HFFc6 (cell line): ENCODE measurements at regions not wholly inside any gene's neighbourhood (a gene's known extent, or its start where the extent isn't known, plus 50 kb on each side); places are given as distances from the start of the nearest gene placed in this dataset.

Experiments used
- DNase-seq: peaks from one replicate; pipeline ENCODE4 v3.0.0-alpha.2; 2018
- H3K27ac Mint-ChIP-seq: 2 replicates; pipeline ENCODE4 v1.8.0; 2020; ENCODE audit warnings: mild to moderate bottlenecking, mixed read lengths
- H3K27me3 Mint-ChIP-seq: 2 replicates; pipeline ENCODE4 v1.8.0; 2021; ENCODE audit warnings: mild to moderate bottlenecking, moderate library complexity, mixed read lengths; ENCODE audit not compliant: insufficient read depth
- H3K36me3 Mint-ChIP-seq: 2 replicates; pipeline ENCODE4 v1.8.0; 2021; ENCODE audit warnings: low read depth, mixed read lengths
- H3K4me1 Mint-ChIP-seq: 2 replicates; pipeline ENCODE4 v1.8.0; 2020; ENCODE audit warnings: low read depth, mixed read lengths
- H3K4me3 Mint-ChIP-seq: 2 replicates; pipeline ENCODE4 v1.8.0; 2020; ENCODE audit warnings: mild to moderate bottlenecking, moderate library complexity, mixed read lengths
- H3K9me3 Mint-ChIP-seq: 2 replicates; pipeline ENCODE4 v1.8.0; 2020; ENCODE audit warnings: mild to moderate bottlenecking, mixed read lengths
- CTCF ChIP-seq: fragments of 200-600 bp; sonication (generic); IDR thresholded peaks from 2 replicates; pipeline ENCODE4 v1.5.0; 2021; ENCODE audit warnings: antibody characterized with exemption, mild to moderate bottlenecking

GRCh38 chr3:68485051-68485450 lies 447.3 kb downstream of the TAFA4 start:
- Mint-ChIP-seq H3K36me3 (peaks cover 7% of the 10 kb centered on the region; the same call in 1 of the 2 replicates), H3K27ac (no peak overlapping the region), H3K4me1 (no peaks in the 10 kb centered on the region), H3K27me3 (no peaks in the 10 kb centered on the region), H3K9me3 (peaks cover 34% of the 10 kb centered on the region), H3K4me3 (no peak overlapping the region)
- no peak for TF ChIP-seq CTCF
- DNase-seq, result no peak

GRCh38 chr3:68483601-68484000 lies 448.7 kb downstream of the TAFA4 start:
- Mint-ChIP-seq H3K9me3 (peaks cover 29% of the 10 kb centered on the region), H3K36me3 (peaks cover 7% of the 10 kb centered on the region; the same call in 1 of the 2 replicates), H3K27ac (no peak overlapping the region), H3K4me3 (no peak overlapping the region), H3K27me3 (no peaks in the 10 kb centered on the region), H3K4me1 (no peaks in the 10 kb centered on the region)
- no peak for TF ChIP-seq CTCF
- DNase-seq, result no peak

- no peak overlapping the region for H3K27ac Mint-ChIP-seq
- no peak for TF ChIP-seq CTCF
- DNase-seq, result no peak
Measured at GRCh38 chr3:68483041-68483440, 449.3 kb downstream of the TAFA4 start.

GRCh38 chr3:68482565-68482964 lies 449.8 kb downstream of the TAFA4 start:
- Mint-ChIP-seq H3K9me3 (peaks cover 34% of the 10 kb centered on the region), H3K4me3 (no peak overlapping the region), H3K4me1 (no peaks in the 10 kb centered on the region), H3K27ac (no peak overlapping the region), H3K36me3 (peaks cover 7% of the 10 kb centered on the region; the same call in 1 of the 2 replicates), H3K27me3 (no peaks in the 10 kb centered on the region)
- TF ChIP-seq CTCF, result no peak
- DNase-seq, result no peak

More at GRCh38 chr3:68483041-68483440, 449.3 kb downstream of the TAFA4 start:
- H3K4me1 Mint-ChIP-seq, result no peaks in the 10 kb centered on the region
- H3K36me3 Mint-ChIP-seq, result peaks cover 7% of the 10 kb centered on the region; the same call in 1 of the 2 replicates
- H3K27me3 Mint-ChIP-seq, result no peaks in the 10 kb centered on the region
- no peak overlapping the region for H3K4me3 Mint-ChIP-seq
- H3K9me3 Mint-ChIP-seq, result peaks cover 29% of the 10 kb centered on the region

- Mint-ChIP-seq H3K36me3 (peaks cover 4% of the 10 kb centered on the region; the same call in 1 of the 2 replicates), H3K4me3 (no peak overlapping the region), H3K4me1 (no peaks in the 10 kb centered on the region), H3K27me3 (no peaks in the 10 kb centered on the region), H3K27ac (no peak overlapping the region), H3K9me3 (peaks cover 26% of the 10 kb centered on the region)
- DNase-seq, result no peak
- no peak for TF ChIP-seq CTCF
Measured at GRCh38 chr3:68479779-68480178, 452.6 kb downstream of the TAFA4 start.
